ENCODE measurements at regions not wholly inside any gene's neighbourhood (a gene's known extent, or its start where the extent isn't known, plus 50 kb on each side); places are given as distances from the start of the nearest gene placed in this dataset.

- H3K4me3 ChIP-seq (ENCODE audit: low read length), result no peak overlapping the region
- TF ChIP-seq EZH2 (IDR thresholded peaks at IDR 0.05; ENCODE audit: borderline replicate concordance, insufficient read depth, low read length, poor library complexity, severe bottlenecking), result no peak
- no peak for TF ChIP-seq POLR2AphosphoS5 (IDR thresholded peaks at IDR 0.05)
- no peak for TF ChIP-seq MXI1 (conservative IDR thresholded peaks at IDR 0.05; ENCODE audit: poor library complexity, severe bottlenecking)
- TF ChIP-seq SMC3 (conservative IDR thresholded peaks at IDR 0.05; ENCODE audit: poor library complexity), result no peak
- no peak for TF ChIP-seq TAF1 (IDR thresholded peaks at IDR 0.05; ENCODE audit: low read depth)
- no peak for TF ChIP-seq RAD21 (conservative IDR thresholded peaks at IDR 0.05)
- TF ChIP-seq, protein P1, sequence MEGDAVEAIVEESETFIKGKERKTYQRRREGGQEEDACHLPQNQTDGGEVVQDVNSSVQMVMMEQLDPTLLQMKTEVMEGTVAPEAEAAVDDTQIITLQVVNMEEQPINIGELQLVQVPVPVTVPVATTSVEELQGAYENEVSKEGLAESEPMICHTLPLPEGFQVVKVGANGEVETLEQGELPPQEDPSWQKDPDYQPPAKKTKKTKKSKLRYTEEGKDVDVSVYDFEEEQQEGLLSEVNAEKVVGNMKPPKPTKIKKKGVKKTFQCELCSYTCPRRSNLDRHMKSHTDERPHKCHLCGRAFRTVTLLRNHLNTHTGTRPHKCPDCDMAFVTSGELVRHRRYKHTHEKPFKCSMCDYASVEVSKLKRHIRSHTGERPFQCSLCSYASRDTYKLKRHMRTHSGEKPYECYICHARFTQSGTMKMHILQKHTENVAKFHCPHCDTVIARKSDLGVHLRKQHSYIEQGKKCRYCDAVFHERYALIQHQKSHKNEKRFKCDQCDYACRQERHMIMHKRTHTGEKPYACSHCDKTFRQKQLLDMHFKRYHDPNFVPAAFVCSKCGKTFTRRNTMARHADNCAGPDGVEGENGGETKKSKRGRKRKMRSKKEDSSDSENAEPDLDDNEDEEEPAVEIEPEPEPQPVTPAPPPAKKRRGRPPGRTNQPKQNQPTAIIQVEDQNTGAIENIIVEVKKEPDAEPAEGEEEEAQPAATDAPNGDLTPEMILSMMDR (IDR thresholded peaks at IDR 0.05; ENCODE audit: poor library complexity, severe bottlenecking), result no peak
- TF ChIP-seq REST (IDR thresholded peaks at IDR 0.05; ENCODE audit: borderline replicate concordance), result no peak
- TF ChIP-seq EP300 (conservative IDR thresholded peaks at IDR 0.05; ENCODE audit: poor library complexity, severe bottlenecking), result no peak
- no peaks in the 10 kb centered on the region for H3F3A ChIP-seq (ENCODE audit: insufficient read depth, low read length, poor library complexity, severe bottlenecking)
- H4K20me1 ChIP-seq (ENCODE audit: insufficient read depth), result no peaks in the 10 kb centered on the region
- no peak overlapping the region for H2AFZ ChIP-seq (ENCODE audit: low read depth, low read length)
- no peak overlapping the region for H3K27ac ChIP-seq (ENCODE audit: low read length)
- no peak overlapping the region for H3K4me2 ChIP-seq (ENCODE audit: low read length)
- H3K27me3 ChIP-seq (ENCODE audit: insufficient read depth, low read depth, low read length), result no peaks in the 10 kb centered on the region
- no peak overlapping the region for H3K9ac ChIP-seq (ENCODE audit: low read length)
- no peaks in the 10 kb centered on the region for H3K9me2 ChIP-seq (ENCODE audit: insufficient read depth, low read length)
- H3K36me3 ChIP-seq (ENCODE audit: insufficient read depth, low read length), result no peaks in the 10 kb centered on the region
- no peaks in the 10 kb centered on the region for H3K9me3 ChIP-seq (ENCODE audit: low read length)
- no peaks in the 10 kb centered on the region for H3K79me2 ChIP-seq (replicated peaks; ENCODE audit: insufficient read depth, low read length)
Measured at GRCh38 chr2:223652902-223653301, 50.7 kb upstream of the SCG2 start.

- Histone ChIP-seq H3K9me2 (ENCODE audit: insufficient read depth, low read length) (no peaks in the 10 kb centered on the region), H3F3A (ENCODE audit: insufficient read depth, low read length, poor library complexity, severe bottlenecking) (no peaks in the 10 kb centered on the region), H2AFZ (ENCODE audit: low read depth, low read length) (no peak overlapping the region), H4K20me1 (ENCODE audit: insufficient read depth) (no peaks in the 10 kb centered on the region), H3K4me2 (ENCODE audit: low read length) (no peak overlapping the region), H3K9me3 (ENCODE audit: low read length) (no peaks in the 10 kb centered on the region), H3K27ac (ENCODE audit: low read length) (no peak overlapping the region), H3K36me3 (ENCODE audit: insufficient read depth, low read length) (no peaks in the 10 kb centered on the region), H3K9ac (ENCODE audit: low read length) (no peak overlapping the region), H3K27me3 (ENCODE audit: insufficient read depth, low read depth, low read length) (no peaks in the 10 kb centered on the region), H3K4me3 (ENCODE audit: low read length) (no peak overlapping the region), H3K79me2 (replicated peaks; ENCODE audit: insufficient read depth, low read length) (no peaks in the 10 kb centered on the region)
- TF ChIP-seq MXI1 (conservative IDR thresholded peaks at IDR 0.05; ENCODE audit: poor library complexity, severe bottlenecking) (no peak), TAF1 (IDR thresholded peaks at IDR 0.05; ENCODE audit: low read depth) (no peak), EP300 (conservative IDR thresholded peaks at IDR 0.05; ENCODE audit: poor library complexity, severe bottlenecking) (no peak), RAD21 (conservative IDR thresholded peaks at IDR 0.05) (no peak), POLR2AphosphoS5 (IDR thresholded peaks at IDR 0.05) (no peak), REST (IDR thresholded peaks at IDR 0.05; ENCODE audit: borderline replicate concordance) (no peak), SMC3 (conservative IDR thresholded peaks at IDR 0.05; ENCODE audit: poor library complexity) (no peak), EZH2 (IDR thresholded peaks at IDR 0.05; ENCODE audit: borderline replicate concordance, insufficient read depth, low read length, poor library complexity, severe bottlenecking) (no peak)
- TF ChIP-seq, protein P1 (IDR thresholded peaks at IDR 0.05; ENCODE audit: poor library complexity, severe bottlenecking), result no peak
Measured at GRCh38 chr2:223652122-223652521, 50.0 kb upstream of the SCG2 start.

Measured in neural cell (in vitro differentiated cells).